Upper lobe of left lung (tissue), 6 donors: ENCODE measurements at regions not wholly inside any gene's neighbourhood (a gene's known extent, or its start where the extent isn't known, plus 50 kb on each side); places are given as distances from the start of the nearest gene placed in this dataset.

Source experiments
- ATAC-seq, 2 donors: fragments of 200-7000 bp; cut with Tn5 transposase; one replicate each; pipeline ENCODE4 v1.9.1; 2022; ENCODE audit warnings: mild to moderate bottlenecking in 2 of 2, moderate library complexity in 2 of 2; ENCODE audit not compliant: low FRiP score in 2 of 2
- DNase-seq, 2 donors: peaks; one replicate each; pipeline ENCODE4 v3.0.0-alpha.2; 2019 to 2020
- H3K27ac ChIP-seq, 4 donors: fragments of 200-600 bp; sonication (generic); one replicate each; pipeline ENCODE4 v1.5.1; 2016 to 2019
- H3K27me3 ChIP-seq, 4 donors: fragments of 200-600 bp; sonication (generic); one replicate each; pipeline ENCODE4 v1.5.1; 2017 to 2019
- H3K36me3 ChIP-seq, 4 donors: fragments of 200-600 bp; sonication (generic); one replicate each; pipeline ENCODE4 v1.5.1; 2016 to 2019
- H3K4me1 ChIP-seq, 4 donors: fragments of 200-600 bp; sonication (generic); one replicate each; pipeline ENCODE4 v1.5.1; 2018 to 2019
- H3K4me3 ChIP-seq, 4 donors: fragments of 200-600 bp; sonication (generic); one replicate each; pipeline ENCODE4 v1.5.1; 2017 to 2019; ENCODE audit warnings: mild to moderate bottlenecking in 2 of 4, moderate library complexity in 1 of 4
- H3K9me3 ChIP-seq, 4 donors: fragments of 200-600 bp; sonication (generic); one replicate each; pipeline ENCODE4 v1.5.1; 2018 to 2019
- EP300 ChIP-seq, 4 donors: sonication (generic); formaldehyde crosslinking; IDR thresholded peaks; one replicate each; pipeline ENCODE4 v1.5.1; 2017; ENCODE audit warnings: antibody characterized with exemption in 4 of 4, control low read depth in 2 of 4
- POLR2A ChIP-seq, 4 donors: fragments of 450-650 bp; IDR thresholded peaks; one replicate each; pipeline ENCODE4 v1.5.1; 2016 to 2017; ENCODE audit warnings: antibody characterized with exemption in 4 of 4, mild to moderate bottlenecking in 2 of 4
- POLR2AphosphoS5 ChIP-seq, 2 donors: sonication (generic); formaldehyde crosslinking; IDR thresholded peaks; one replicate each; pipeline ENCODE4 v1.5.1; 2017; ENCODE audit warnings: antibody characterized with exemption in 2 of 2
- WGBS, 2 donors: methylation state at CpG; one replicate each; pipeline ENCODE4 v1.1.5; 2017 to 2018; 5-methylcytosine and 5-hydroxymethylcytosine counted together
- TF ChIP-seq, protein P1 (sequence below), 6 experiments: fragments of 450-650 bp in 4 of 6; fragments of 200-600 bp in 2 of 6; sonication (generic) in 2 of 6; IDR thresholded peaks; one replicate each; pipeline ENCODE4 v1.5.1; 2016 to 2019; ENCODE audit warnings: antibody characterized with exemption in 6 of 6
- donor health status: DM: no; HTN: no; CAD: no; lungs with moderate emphysema.
- donor health status: DM: no; HTN: yes; CAD: no; lungs with severe emphysema.

DNA sequence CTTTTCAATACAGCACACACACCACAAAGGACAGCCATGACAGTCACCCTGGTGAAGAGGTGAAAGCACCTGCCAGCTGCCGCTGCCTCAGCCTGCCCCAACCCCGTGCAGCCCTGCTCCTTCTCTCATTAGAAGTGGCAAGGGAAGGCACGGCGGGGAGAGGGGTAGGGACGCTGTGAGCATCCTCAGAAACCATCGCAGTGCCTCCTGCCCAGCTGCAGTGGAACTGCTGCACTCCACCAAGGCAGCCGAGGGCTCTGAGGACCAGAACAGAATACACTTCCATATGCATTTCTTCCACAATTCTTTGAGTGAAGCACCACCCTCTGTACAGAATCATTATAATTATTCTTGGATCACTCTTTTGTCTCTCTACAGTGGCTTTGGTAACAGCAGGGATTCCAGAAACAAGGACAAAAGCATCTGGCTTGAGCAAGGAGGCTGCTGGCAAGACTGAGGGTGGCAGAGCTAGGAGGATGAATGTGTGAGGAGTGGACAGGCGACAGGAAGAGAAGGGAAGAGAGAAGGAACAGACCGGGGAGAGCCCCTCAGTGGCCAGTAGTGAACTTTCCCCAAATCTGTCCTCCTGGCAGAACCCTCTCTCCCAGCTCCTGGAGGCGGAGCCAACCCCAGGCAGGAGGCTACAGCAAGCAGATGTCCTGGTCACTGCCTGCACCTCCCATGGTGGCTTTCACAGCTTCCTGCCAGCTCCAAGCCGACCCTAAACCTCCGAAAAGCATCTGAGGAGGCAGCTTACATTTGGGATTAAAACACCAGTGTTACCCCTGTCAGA lies 73.2 kb downstream of the MTNR1A start:
- Histone ChIP-seq H3K4me3 (no peak overlapping the region), H3K27me3 (no peaks in the 10 kb centered on the region), H3K36me3 (no peaks in the 10 kb centered on the region), H3K27ac (no peak overlapping the region), H3K9me3 (no peaks in the 10 kb centered on the region), H3K4me1 (no peaks in the 10 kb centered on the region)
- no peak for TF ChIP-seq POLR2AphosphoS5 (IDR thresholded peaks at IDR 0.05)
- TF ChIP-seq, protein P1, sequence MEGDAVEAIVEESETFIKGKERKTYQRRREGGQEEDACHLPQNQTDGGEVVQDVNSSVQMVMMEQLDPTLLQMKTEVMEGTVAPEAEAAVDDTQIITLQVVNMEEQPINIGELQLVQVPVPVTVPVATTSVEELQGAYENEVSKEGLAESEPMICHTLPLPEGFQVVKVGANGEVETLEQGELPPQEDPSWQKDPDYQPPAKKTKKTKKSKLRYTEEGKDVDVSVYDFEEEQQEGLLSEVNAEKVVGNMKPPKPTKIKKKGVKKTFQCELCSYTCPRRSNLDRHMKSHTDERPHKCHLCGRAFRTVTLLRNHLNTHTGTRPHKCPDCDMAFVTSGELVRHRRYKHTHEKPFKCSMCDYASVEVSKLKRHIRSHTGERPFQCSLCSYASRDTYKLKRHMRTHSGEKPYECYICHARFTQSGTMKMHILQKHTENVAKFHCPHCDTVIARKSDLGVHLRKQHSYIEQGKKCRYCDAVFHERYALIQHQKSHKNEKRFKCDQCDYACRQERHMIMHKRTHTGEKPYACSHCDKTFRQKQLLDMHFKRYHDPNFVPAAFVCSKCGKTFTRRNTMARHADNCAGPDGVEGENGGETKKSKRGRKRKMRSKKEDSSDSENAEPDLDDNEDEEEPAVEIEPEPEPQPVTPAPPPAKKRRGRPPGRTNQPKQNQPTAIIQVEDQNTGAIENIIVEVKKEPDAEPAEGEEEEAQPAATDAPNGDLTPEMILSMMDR (IDR thresholded peaks at IDR 0.05) = no peak
- TF ChIP-seq POLR2A (IDR thresholded peaks at IDR 0.05) = no peak
- no peak for TF ChIP-seq EP300 (IDR thresholded peaks at IDR 0.05)
- WGBS, 2 donors = 79 to 83% methylated on average over 12 of the region's 12 CpGs
- DNase-seq (no peak), ATAC-seq (no peak)

DNA sequence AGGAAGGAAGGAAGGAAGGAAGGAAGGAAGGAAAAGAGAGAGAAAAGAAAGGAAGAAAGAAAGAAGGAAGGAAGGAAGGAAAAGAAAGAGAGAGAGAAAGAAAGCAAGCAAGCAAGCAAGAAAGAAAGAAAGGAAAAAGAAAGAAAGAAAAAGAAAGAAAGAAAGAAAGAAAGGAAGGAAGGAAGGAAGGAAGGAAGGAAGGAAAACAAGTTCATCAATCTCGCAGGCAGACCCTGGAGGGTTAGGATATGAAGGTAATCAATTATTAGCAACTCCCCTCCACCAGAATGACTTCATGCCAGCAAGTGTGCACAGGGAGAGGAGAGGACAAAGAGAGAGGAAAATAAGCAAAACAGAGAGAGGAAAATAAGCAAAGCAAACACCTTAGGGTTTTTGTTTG lies 80.2 kb downstream of the MTNR1A start:
- WGBS, 2 donors = 50% methylated on average over 1 of the region's 1 CpG
- H3K27me3 ChIP-seq = no peaks in the 10 kb centered on the region
- H3K9me3 ChIP-seq = no peaks in the 10 kb centered on the region
- ATAC-seq (no peak), DNase-seq (no peak)
- H3K4me1 ChIP-seq = no peaks in the 10 kb centered on the region
- H3K4me3 ChIP-seq = no peak overlapping the region
- no peak overlapping the region for H3K27ac ChIP-seq
- H3K36me3 ChIP-seq = no peaks in the 10 kb centered on the region
- TF ChIP-seq POLR2AphosphoS5 (IDR thresholded peaks at IDR 0.05) (no peak), EP300 (IDR thresholded peaks at IDR 0.05) (no peak), POLR2A (IDR thresholded peaks at IDR 0.05) (no peak)

DNA sequence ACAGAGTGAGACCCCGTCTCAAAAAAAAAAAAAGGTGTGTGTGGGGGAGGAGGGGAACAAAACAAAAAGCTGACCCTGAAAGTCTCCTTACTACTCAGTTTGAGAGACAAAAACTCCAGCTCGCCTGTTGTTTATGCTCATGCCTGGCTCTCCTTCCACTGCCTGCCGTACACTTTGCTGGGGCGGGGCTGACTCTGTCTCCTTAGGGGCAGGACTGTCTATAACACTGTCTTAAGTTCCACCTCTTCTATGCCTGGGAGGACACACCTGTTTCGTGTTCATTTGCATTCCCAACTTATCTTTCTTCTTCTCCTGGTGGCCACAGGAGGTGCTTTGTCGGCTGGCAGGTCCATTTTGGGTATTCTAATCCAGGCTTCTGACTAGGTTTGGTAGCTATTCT lies 81.4 kb downstream of the MTNR1A start:
- no peak for ATAC-seq
- WGBS, 2 donors = 49 to 53% methylated on average over 6 of the region's 6 CpGs

DNA sequence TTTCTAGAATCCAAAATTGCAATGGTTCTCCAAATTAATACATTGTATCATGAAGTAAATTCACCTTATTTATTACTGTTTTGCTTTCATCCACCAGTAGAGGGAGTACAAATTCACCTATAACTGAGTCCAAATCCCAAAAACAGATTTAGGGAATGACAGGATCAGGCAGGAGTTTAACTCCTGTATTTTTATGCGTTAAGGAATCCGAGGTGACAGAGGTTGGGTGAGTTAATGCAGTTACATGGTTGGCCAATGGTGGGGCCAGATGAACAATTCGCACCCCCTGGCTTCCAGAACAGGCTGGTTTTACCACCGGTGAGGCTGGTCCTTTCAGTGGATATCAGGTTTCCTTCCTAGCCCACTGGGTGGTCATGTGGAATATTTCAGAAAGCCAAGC lies 82.4 kb downstream of the MTNR1A start:
- H3K9me3 ChIP-seq = no peaks in the 10 kb centered on the region
- H3K27me3 ChIP-seq = no peaks in the 10 kb centered on the region
- no peak overlapping the region for H3K4me3 ChIP-seq
- no peaks in the 10 kb centered on the region for H3K36me3 ChIP-seq
- TF ChIP-seq, protein P1 (IDR thresholded peaks at IDR 0.05) = peak in 3 of 6 experiments; percentile 20 to 53 (median 51)
- no peak for TF ChIP-seq POLR2AphosphoS5 (IDR thresholded peaks at IDR 0.05)
- ATAC-seq (peak in 1 of 2 donors; percentile 51), DNase-seq (no peak)
- H3K4me1 ChIP-seq = no peaks in the 10 kb centered on the region
- no peak overlapping the region for H3K27ac ChIP-seq
- WGBS, 2 donors = 9 to 12% methylated on average over 4 of the region's 4 CpGs

More for the DNA sequence above, 81.4 kb downstream of the MTNR1A start:
- no peak for DNase-seq
- Histone ChIP-seq H3K4me3 (no peak overlapping the region), H3K27ac (no peak overlapping the region), H3K36me3 (no peaks in the 10 kb centered on the region), H3K4me1 (no peaks in the 10 kb centered on the region), H3K27me3 (no peaks in the 10 kb centered on the region), H3K9me3 (no peaks in the 10 kb centered on the region)
- TF ChIP-seq POLR2A (IDR thresholded peaks at IDR 0.05) = no peak
- TF ChIP-seq EP300 (IDR thresholded peaks at IDR 0.05) = no peak
- TF ChIP-seq POLR2AphosphoS5 (IDR thresholded peaks at IDR 0.05) = no peak
- TF ChIP-seq, protein P1 (IDR thresholded peaks at IDR 0.05) = no peak

DNA sequence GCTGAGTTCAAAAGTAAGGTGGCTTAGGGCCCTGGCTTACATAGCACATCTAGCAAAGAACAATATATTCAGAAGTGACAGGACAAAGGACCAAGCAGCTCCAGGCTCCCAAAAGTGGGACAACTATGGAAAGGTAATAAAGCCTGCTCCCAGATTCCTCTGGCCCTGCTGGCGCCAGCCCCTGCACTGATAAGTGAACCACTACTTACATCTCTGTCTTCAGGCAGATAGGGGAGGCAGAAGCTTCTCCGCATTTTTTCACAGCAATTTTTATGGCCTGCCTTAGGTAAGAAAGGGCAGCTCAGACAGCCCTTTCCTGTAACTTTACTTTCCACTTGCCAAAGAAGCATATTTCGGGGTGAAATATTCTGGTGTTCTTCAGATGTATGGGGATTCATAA lies 83.9 kb downstream of the MTNR1A start:
- 52 to 60% methylated on average over 3 of the region's 3 CpGs for WGBS, 2 donors
- DNase-seq = no peak
- TF ChIP-seq POLR2AphosphoS5 (IDR thresholded peaks at IDR 0.05) (no peak), POLR2A (IDR thresholded peaks at IDR 0.05) (no peak), EP300 (IDR thresholded peaks at IDR 0.05) (no peak)
- TF ChIP-seq, protein P1 (IDR thresholded peaks at IDR 0.05) = no peak
- Histone ChIP-seq H3K4me3 (no peak overlapping the region), H3K27ac (no peak overlapping the region), H3K36me3 (no peaks in the 10 kb centered on the region), H3K27me3 (no peaks in the 10 kb centered on the region), H3K4me1 (no peaks in the 10 kb centered on the region), H3K9me3 (no peaks in the 10 kb centered on the region)
- no peak for ATAC-seq
